Activated T-helper 17 cell treated with anti-CD3 and anti-CD28 coated beads, Interleukin-2, amount 50 U/mL, for 72 hours (primary cell): ENCODE measurements at regions not wholly inside any gene's neighbourhood (a gene's known extent, or its start where the extent isn't known, plus 50 kb on each side); places are given as distances from the start of the nearest gene placed in this dataset.

Source experiments
- ATAC-seq: fragments of 150-1000 bp; cut with Tn5 transposase; replicated peaks from 2 replicates; pipeline ENCODE4 v1.10.0; 2021; ENCODE audit warnings: mild to moderate bottlenecking, moderate library complexity
- H3K27ac Mint-ChIP-seq: one replicate; pipeline ENCODE4 v1.8.0; 2022; ENCODE audit warnings: mixed read lengths
- H3K27me3 Mint-ChIP-seq: one replicate; pipeline ENCODE4 v1.8.0; 2022; ENCODE audit warnings: mixed read lengths
- H3K36me3 Mint-ChIP-seq: one replicate; pipeline ENCODE4 v1.8.0; 2022; ENCODE audit warnings: low read depth, mild to moderate bottlenecking, mixed read lengths
- H3K4me1 Mint-ChIP-seq: one replicate; pipeline ENCODE4 v1.8.0; 2022; ENCODE audit warnings: mixed read lengths
- H3K4me3 Mint-ChIP-seq: one replicate; pipeline ENCODE4 v1.8.0; 2022; ENCODE audit warnings: mild to moderate bottlenecking, mixed read lengths
- H3K9me3 Mint-ChIP-seq: one replicate; pipeline ENCODE4 v1.8.0; 2022; ENCODE audit warnings: mixed read lengths

DNA sequence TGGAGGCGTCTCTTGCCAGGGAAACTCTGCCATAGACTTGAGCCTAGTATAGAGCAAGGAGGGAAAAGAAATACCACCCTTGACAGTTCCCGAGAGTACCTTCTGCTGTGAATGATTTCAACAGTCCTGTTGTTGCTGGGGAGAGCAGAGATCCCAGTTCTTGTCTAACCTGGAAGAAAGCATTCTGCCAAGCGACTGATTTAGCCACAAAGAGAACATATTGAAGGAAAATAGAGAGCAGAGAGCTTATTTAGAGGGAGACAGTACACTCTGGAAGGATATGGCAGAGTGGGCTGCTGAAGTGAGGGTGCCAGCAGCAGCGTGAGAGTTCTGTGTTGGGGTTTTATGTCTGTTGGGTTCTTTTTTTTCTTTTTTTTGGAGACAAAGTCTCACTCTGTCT lies 966.9 kb upstream of the TMEM132C start:
- no peaks in the 10 kb centered on the region for H3K36me3 Mint-ChIP-seq
- H3K4me3 Mint-ChIP-seq = no peak overlapping the region
- ATAC-seq = no peak
- H3K27ac Mint-ChIP-seq = no peak overlapping the region
- no peaks in the 10 kb centered on the region for H3K4me1 Mint-ChIP-seq
- no peaks in the 10 kb centered on the region for H3K9me3 Mint-ChIP-seq
- peaks cover 18% of the 10 kb centered on the region for H3K27me3 Mint-ChIP-seq

DNA sequence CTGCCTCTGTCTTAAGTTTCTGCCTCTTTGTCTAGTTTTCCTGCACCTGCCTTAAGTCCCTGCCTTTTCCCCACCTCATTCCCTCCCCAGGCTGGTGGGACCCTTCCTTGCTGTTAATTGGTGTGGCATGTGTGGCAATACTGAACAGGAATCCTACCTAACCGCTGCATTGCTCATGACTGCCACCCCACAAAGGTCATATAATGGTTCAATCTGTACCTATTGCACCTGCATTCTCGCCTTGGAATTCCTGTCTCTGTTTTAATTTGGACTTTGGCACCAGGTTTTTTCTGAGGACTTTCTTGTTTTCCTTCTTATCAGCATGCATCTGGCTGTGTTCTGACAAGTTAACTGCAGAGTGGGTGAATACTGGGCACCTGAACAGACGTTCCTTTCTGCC lies 966.2 kb upstream of the TMEM132C start:
- Mint-ChIP-seq H3K27me3 (peaks cover 24% of the 10 kb centered on the region), H3K36me3 (no peaks in the 10 kb centered on the region), H3K27ac (no peak overlapping the region), H3K4me1 (no peaks in the 10 kb centered on the region), H3K4me3 (no peak overlapping the region), H3K9me3 (no peaks in the 10 kb centered on the region)
- ATAC-seq = no peak

DNA sequence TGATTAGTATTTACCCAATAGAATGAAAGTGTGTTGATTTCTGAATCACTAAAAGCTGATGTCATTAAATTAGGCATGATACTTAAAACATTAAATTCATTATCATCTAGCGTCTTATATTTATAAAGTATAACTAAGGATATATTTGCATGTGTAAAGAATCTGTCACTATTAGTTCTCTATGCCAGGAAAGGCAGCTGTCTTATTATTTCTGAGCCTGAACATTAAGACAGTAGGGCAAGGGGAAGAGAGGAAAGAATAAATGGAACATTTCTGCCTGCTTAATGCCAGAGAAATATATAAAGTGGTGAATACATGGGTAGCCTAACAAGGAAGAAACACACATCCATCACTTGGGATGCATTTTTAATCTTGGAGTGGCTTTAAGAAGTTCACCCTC lies 965.1 kb upstream of the TMEM132C start:
- Mint-ChIP-seq H3K4me3 (no peak overlapping the region), H3K36me3 (no peaks in the 10 kb centered on the region), H3K27ac (no peak overlapping the region), H3K27me3 (peaks cover 33% of the 10 kb centered on the region), H3K9me3 (peaks cover 2% of the 10 kb centered on the region), H3K4me1 (no peaks in the 10 kb centered on the region)
- ATAC-seq = no peak

DNA sequence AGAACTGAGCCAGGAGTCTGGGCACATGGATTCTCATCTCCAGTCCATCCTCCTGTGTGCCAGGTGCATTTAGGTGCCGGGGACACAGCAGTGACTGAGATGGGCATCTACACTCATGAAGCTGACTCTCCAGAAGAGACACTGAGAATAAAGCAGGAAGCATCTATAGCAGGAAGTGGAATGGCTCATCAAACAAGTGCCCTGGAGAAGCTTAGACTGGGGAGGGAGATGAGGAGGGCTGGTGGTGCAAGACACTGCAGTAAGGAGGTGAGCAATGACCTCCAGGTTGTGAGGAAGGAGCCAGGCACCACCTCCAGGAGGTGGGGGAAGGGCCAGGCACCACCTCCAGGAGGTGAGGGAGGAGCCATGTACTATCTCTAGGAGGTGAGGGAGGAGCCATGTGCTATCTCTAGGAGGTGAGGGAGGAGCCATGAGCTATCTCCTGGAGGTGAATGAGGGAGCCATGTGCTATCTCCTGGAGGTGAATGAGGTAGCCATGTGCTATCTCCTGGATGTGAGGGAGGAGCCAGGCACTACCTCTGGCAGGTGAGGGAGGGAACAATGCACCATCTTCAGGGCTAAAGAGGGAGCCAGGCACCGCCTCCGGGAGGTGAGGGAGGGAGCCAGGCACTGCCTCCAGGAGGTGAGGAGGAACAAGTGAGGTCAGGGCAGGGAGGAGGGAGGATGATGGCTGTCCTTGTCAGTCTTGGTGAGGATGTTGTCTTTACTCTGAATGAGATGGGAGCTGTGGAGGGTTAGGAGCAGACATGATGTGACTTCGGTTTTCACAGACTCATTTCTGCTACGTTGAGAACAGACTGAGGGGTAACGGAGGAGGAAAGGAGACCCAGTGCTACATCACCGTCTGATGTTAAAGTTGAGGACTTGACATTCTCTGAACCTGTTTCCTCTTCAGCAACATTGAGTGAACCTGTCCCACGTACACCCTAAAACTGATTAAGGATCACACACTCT lies 961.9 kb upstream of the TMEM132C start:
- Mint-ChIP-seq H3K36me3 (no peaks in the 10 kb centered on the region), H3K4me3 (no peak overlapping the region), H3K4me1 (no peaks in the 10 kb centered on the region), H3K9me3 (peaks cover 3% of the 10 kb centered on the region), H3K27ac (no peak overlapping the region), H3K27me3 (peaks cover 48% of the 10 kb centered on the region)
- ATAC-seq = no peak

DNA sequence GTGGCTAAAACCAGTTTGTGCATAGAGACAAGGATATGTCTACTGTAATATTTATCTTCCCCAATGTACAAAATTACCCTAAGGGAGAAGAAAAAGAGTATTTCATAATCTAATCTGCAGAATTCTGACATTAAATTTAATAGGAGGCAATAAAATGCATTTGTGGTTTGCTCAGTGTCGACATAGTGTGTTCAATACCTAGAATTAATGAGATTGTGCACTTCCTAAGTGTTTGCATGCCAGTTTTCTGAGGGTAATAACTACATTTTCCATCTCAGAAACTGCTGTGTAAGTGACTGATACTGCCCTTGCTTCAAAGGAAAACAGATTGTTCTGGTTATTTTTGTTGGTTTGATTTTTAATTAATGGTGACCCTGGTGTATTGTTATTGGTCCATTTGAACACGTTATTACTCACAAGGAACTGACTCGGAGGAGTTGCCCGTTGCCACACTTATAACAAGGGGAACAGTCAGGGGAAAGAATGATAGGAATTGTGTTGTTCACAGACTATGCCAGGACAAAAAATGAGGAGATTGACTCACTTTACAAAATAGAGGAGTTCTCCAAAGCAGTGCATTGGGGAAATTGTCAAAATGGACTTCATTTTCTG lies 960.3 kb upstream of the TMEM132C start:
- no peak overlapping the region for H3K4me3 Mint-ChIP-seq
- H3K27me3 Mint-ChIP-seq = peaks cover 51% of the 10 kb centered on the region
- no peaks in the 10 kb centered on the region for H3K4me1 Mint-ChIP-seq
- H3K27ac Mint-ChIP-seq = no peak overlapping the region
- no peaks in the 10 kb centered on the region for H3K36me3 Mint-ChIP-seq
- peaks cover 3% of the 10 kb centered on the region for H3K9me3 Mint-ChIP-seq
- no peak for ATAC-seq

DNA sequence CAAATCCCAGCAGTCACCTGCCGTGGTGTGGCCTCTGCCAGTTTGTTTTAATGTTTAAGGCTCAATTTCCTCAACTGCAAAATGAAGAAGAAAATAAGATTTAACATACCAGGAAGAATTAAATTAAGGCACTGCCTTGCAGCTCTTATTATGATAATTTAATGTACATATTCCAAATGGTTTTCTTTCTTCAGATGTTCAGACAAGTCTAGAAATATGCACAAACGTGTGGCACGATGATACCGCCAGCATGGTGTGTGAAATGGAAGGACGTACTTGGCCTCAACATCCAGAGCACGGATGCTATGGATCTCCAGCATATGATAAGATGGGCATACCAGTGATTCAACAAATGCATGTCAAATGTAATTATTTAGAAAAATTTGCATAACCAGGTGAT lies 959.4 kb upstream of the TMEM132C start:
- H3K36me3 Mint-ChIP-seq = no peaks in the 10 kb centered on the region
- H3K27ac Mint-ChIP-seq = no peak overlapping the region
- H3K4me1 Mint-ChIP-seq = no peaks in the 10 kb centered on the region
- peaks cover 3% of the 10 kb centered on the region for H3K9me3 Mint-ChIP-seq
- H3K4me3 Mint-ChIP-seq = no peak overlapping the region
- H3K27me3 Mint-ChIP-seq = peaks cover 49% of the 10 kb centered on the region
- no peak for ATAC-seq

DNA sequence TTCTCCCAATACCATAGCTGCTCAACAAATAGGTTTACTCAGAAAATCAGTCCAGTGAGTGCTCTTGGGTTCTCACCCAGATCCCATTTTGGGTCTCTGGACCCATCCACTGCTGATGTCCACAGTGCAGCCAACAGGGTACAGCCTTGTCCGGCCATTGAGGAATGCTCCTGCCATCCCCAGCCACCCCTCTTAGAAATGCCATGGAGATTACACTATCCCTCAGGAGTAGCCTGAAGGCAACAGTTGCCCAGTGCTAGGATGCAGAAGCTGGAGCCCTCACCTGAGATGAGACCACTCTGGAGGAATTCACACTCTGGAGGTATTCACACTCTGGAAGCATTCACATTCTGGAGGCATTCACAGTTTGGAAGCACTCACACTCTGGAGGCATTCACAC lies 958.8 kb upstream of the TMEM132C start:
- H3K27me3 Mint-ChIP-seq = peaks cover 45% of the 10 kb centered on the region
- H3K4me3 Mint-ChIP-seq = no peak overlapping the region
- ATAC-seq = no peak
- no peak overlapping the region for H3K27ac Mint-ChIP-seq
- peaks cover 3% of the 10 kb centered on the region for H3K9me3 Mint-ChIP-seq
- no peaks in the 10 kb centered on the region for H3K36me3 Mint-ChIP-seq
- H3K4me1 Mint-ChIP-seq = no peaks in the 10 kb centered on the region

DNA sequence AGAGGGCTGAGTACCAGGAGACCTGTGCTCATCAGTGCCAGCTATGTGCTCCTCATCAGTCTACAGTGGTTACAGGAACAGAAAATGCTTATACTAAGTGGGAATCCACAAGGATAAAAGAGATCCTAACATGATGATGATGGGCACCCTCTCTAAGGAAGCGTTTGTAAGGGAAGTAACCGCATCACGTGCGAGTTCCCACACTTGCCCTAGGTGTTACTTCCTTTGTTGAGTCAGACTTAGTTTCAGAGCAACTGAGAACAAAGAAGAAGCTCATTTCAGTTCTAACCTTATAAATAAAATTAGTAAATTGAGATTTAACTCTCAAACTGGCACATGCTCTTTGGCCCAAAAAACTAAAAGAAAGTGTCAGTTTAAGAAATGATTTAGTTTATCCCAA lies 956.4 kb upstream of the TMEM132C start:
- H3K27me3 Mint-ChIP-seq = peaks cover 38% of the 10 kb centered on the region
- H3K4me3 Mint-ChIP-seq = no peak overlapping the region
- H3K4me1 Mint-ChIP-seq = no peaks in the 10 kb centered on the region
- H3K27ac Mint-ChIP-seq = no peak overlapping the region
- ATAC-seq = no peak
- H3K36me3 Mint-ChIP-seq = no peaks in the 10 kb centered on the region
- H3K9me3 Mint-ChIP-seq = peaks cover 7% of the 10 kb centered on the region

DNA sequence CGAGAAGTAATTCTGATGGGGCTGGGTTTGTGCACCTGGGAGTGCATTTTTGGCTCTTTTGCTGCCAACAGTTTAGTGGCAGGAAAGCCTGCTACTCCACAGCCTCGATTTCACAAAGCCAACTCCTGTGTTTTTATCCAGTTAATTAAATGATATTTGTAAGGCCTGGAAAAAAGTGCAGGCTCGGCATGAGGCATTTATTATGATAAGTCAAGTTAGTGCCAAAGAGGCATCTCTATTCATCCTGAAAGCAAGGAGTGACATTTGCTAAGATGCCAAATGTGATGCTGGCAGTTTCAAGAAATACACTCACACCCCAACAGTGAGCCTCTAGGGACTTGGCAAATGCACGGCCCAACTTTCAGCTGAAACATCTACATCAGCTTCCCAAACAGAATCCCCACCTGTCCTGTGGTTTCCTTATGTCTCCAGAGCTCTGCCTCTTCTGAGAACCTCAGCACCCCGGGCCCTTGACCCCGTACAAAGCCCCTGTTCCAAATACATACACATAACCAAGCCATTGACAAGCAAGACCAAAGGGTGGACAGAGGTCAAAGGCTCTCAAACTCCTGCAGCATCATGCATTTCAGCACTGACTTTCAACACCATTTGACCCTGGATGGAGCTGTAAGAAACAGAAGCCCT lies 955.1 kb upstream of the TMEM132C start:
- Mint-ChIP-seq H3K4me3 (no peak overlapping the region), H3K27me3 (peaks cover 28% of the 10 kb centered on the region)

DNA sequence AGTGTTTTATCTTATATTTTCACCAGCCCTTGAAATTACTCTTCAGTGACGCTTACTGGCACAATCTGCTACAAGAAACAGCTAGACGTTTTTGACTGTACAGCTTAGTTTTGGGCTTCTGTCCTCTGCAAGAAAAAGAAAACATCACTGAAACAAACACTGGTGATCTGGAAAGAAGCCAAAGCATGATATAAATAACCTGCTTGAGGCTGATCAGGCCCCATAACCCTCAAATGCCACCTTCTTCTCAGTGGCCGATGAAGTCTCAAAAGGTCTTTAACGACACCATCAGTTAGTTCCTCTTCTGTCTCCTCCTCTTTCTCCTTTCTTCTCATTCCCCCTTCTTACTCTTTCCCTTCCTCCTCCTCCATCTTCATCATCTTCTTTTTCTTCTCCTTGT lies 942.3 kb upstream of the TMEM132C start:
- H3K27ac Mint-ChIP-seq = no peak overlapping the region
- H3K27me3 Mint-ChIP-seq = peaks cover 15% of the 10 kb centered on the region
- no peak for ATAC-seq
- H3K4me3 Mint-ChIP-seq = no peak overlapping the region
- H3K36me3 Mint-ChIP-seq = no peaks in the 10 kb centered on the region
- H3K9me3 Mint-ChIP-seq = no peaks in the 10 kb centered on the region
- no peaks in the 10 kb centered on the region for H3K4me1 Mint-ChIP-seq

More for the DNA sequence above, 955.1 kb upstream of the TMEM132C start:
- Mint-ChIP-seq H3K9me3 (peaks cover 6% of the 10 kb centered on the region), H3K27ac (no peak overlapping the region), H3K36me3 (no peaks in the 10 kb centered on the region), H3K4me1 (no peaks in the 10 kb centered on the region)
- no peak for ATAC-seq

DNA sequence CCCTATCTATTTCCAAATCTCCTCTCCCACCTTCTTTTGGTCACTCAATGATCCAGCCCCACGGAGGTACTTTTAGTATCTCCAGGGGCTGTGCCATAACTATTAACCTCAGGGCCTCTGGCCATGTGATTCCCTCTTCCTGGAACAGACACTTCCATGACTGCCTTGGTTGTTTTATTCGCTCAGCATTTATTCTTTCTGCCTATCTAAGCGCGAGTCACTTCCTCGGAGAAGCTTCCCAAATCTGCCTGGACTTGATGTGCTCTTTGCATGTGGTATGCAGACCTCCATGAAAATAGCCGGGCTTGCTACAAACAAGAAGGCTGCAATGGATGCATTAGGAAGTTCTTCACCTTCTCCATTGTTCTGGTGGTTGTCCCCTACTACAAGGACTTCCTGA lies 939.0 kb upstream of the TMEM132C start:
- no peak overlapping the region for H3K4me3 Mint-ChIP-seq
- no peaks in the 10 kb centered on the region for H3K4me1 Mint-ChIP-seq
- no peaks in the 10 kb centered on the region for H3K36me3 Mint-ChIP-seq
- H3K9me3 Mint-ChIP-seq = no peaks in the 10 kb centered on the region
- ATAC-seq = no peak
- H3K27me3 Mint-ChIP-seq = peaks cover 12% of the 10 kb centered on the region
- H3K27ac Mint-ChIP-seq = no peak overlapping the region

DNA sequence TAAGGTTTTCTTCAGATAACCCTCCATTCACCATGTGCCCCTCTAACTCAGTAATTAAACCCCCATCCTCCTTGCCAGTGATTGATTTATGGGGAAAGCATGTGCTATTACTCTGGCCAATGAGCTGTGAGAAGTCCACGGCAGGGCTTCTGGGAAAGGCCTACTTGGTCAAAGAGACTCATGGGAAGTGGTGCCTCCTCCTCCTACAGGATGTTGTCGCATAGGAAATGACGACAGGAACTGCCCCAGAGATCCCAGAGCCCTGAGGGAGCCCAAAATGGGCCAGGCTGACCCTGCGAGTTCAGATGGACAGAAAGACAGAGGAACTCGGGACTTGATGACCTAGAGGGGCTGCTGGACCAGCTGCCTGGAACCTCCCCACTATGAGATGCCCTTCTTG lies 938.1 kb upstream of the TMEM132C start:
- Mint-ChIP-seq H3K9me3 (no peaks in the 10 kb centered on the region), H3K27ac (no peak overlapping the region), H3K4me3 (no peak overlapping the region), H3K4me1 (no peaks in the 10 kb centered on the region), H3K27me3 (peaks cover 12% of the 10 kb centered on the region), H3K36me3 (no peaks in the 10 kb centered on the region)
- ATAC-seq = no peak

DNA sequence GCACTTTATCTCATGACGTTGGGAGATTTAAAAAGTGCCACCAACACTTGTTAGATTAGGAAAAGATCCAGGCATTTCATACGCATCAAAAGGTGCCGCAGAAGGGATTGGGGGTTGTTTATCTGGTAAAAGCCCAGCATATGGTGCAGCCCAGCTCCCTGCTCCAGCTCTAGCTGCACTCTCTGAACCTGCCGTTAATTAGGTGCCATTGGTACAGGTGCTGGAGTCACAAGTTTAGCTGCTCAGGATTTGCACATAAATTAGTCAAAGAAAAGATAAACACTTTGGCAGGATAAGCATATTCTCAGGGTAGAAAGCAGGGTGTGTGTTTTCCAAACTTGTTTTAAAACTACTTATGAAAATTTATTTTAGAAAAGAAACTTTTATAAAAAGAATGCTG lies 932.6 kb upstream of the TMEM132C start:
- no peaks in the 10 kb centered on the region for H3K9me3 Mint-ChIP-seq
- H3K27ac Mint-ChIP-seq = no peak overlapping the region
- ATAC-seq = no peak
- no peaks in the 10 kb centered on the region for H3K36me3 Mint-ChIP-seq
- H3K4me1 Mint-ChIP-seq = no peaks in the 10 kb centered on the region
- no peak overlapping the region for H3K4me3 Mint-ChIP-seq
- H3K27me3 Mint-ChIP-seq = peaks cover 14% of the 10 kb centered on the region

DNA sequence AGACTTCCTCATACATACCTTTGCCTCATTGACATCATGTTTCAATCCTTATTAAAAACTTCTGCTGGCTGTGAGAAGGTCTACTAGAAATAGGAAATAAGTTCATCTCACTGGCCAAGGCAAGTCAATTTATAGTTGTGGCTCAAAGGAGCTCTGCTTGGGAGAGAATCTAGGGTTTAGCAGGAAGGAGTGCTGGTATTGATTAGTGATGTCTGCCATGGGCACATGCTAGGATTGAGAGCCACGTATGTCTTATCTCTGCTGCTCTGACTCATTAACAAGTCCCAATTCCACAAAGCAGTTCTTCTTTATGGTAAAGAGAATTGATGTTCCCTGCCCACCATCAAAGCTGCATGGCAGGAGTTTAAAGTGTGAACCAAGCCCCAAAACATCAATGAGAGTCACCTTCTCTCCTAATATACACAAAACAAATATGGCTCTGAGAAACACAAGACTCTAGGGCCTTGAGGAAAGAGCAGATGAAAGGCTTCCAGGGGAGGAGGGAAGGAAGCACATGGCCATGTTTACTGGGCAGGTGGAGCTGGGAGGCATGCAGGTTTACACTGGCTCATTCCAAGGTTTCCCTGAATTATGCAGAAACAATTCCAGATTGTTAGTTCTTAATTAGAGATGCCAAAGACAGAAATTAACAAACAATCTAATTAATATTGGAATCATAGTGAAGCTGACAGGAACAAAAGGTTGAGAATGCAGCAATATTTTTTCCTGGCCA lies 931.9 kb upstream of the TMEM132C start:
- no peaks in the 10 kb centered on the region for H3K9me3 Mint-ChIP-seq
- no peak for ATAC-seq
- H3K36me3 Mint-ChIP-seq = no peaks in the 10 kb centered on the region
- H3K4me1 Mint-ChIP-seq = no peaks in the 10 kb centered on the region
- H3K4me3 Mint-ChIP-seq = no peak overlapping the region
- peaks cover 18% of the 10 kb centered on the region for H3K27me3 Mint-ChIP-seq
- no peak overlapping the region for H3K27ac Mint-ChIP-seq
